ENCODE measurements at regions not wholly inside any gene's neighbourhood (a gene's known extent, or its start where the extent isn't known, plus 50 kb on each side); places are given as distances from the start of the nearest gene placed in this dataset.

- no peak overlapping the region for H3K27ac ChIP-seq (ENCODE audit: insufficient read depth, low read depth, low read length)
- DNase-seq (ENCODE audit: low read depth, low spot score) (no peak), FAIRE-seq (no peak)
- H3K27me3 ChIP-seq (ENCODE audit: control insufficient read depth in 2 of 2, insufficient read depth in 2 of 2, low read length in 2 of 2): no peaks in the 10 kb centered on the region
- no peak overlapping the region for H3K4me2 ChIP-seq (ENCODE audit: insufficient read depth, low read length)
- H3K9me1 ChIP-seq (replicated peaks; ENCODE audit: control insufficient read depth, extremely low read depth, insufficient read depth, low read length): no peaks in the 10 kb centered on the region
- H3K4me1 ChIP-seq (ENCODE audit: control insufficient read depth, extremely low read depth, insufficient read depth, low read length): no peaks in the 10 kb centered on the region
- H3K4me3 ChIP-seq (replicated peaks in 1 of 3; ENCODE audit: insufficient read depth in 1 of 3, low read depth in 1 of 3, low read length in 3 of 3): no peak overlapping the region
- H3K36me3 ChIP-seq (ENCODE audit: control insufficient read depth in 2 of 2, extremely low read depth in 1 of 2, insufficient read depth in 2 of 2, low read length in 2 of 2): no peaks in the 10 kb centered on the region
- dilution Hi-C loops (cut with MboI; ENCODE audit: extremely low pct_ligation_motif_present, low sequenced_read_pairs) (no loop called here), intact Hi-C loops (cut with micrococcal nuclease) (no loop called here)
- no peaks in the 10 kb centered on the region for H4K20me1 ChIP-seq (replicated peaks; ENCODE audit: control insufficient read depth, extremely low read depth, insufficient read depth, low read length)
- no peak overlapping the region for H3K9ac ChIP-seq (replicated peaks; ENCODE audit: extremely low read depth, insufficient read depth, low read length)
- H2AFZ ChIP-seq (ENCODE audit: low read depth, low read length): no peak overlapping the region
- ChIA-PET POLR2A (no interaction called here), CTCF (interaction anchor here (1.0 kb wide), 1 partner anchor 10 kb away, joined by 3 read pairs; no protein-coding TSS in a partner anchor)
- H3K79me2 ChIP-seq (ENCODE audit: control insufficient read depth, insufficient read depth, low read length): no peaks in the 10 kb centered on the region
- no peaks in the 10 kb centered on the region for H3K9me3 ChIP-seq (replicated peaks; ENCODE audit: control insufficient read depth, insufficient read depth, low read length)
- no TSS peak for BruUV-seq (replicated peaks)
- TF ChIP-seq GATA2 (IDR thresholded peaks at IDR 0.05; ENCODE audit: insufficient read depth, insufficient read length, low read depth, low read length): no peak
Measured at GRCh38 chr5:106646106-106646505, 1024.6 kb downstream of the EFNA5 start.

GRCh38 chr5:106640511-106640910 lies 1030.2 kb downstream of the EFNA5 start:
- H3K36me3 ChIP-seq (ENCODE audit: control insufficient read depth in 2 of 2, extremely low read depth in 1 of 2, insufficient read depth in 2 of 2, low read length in 2 of 2): no peaks in the 10 kb centered on the region
- no TSS peak for BruUV-seq (replicated peaks)
- POLR2A ChIA-PET: no interaction called here
- intact Hi-C loops (cut with micrococcal nuclease): no loop called here
- H3K27ac ChIP-seq (ENCODE audit: insufficient read depth, low read depth, low read length): no peak overlapping the region
- H3K79me2 ChIP-seq (ENCODE audit: control insufficient read depth, insufficient read depth, low read length): no peaks in the 10 kb centered on the region
- FAIRE-seq: no peak
- TF ChIP-seq POLR2AphosphoS5 (IDR thresholded peaks at IDR 0.05; ENCODE audit: insufficient read depth, low read depth, low read length): no peak
- TF ChIP-seq FOS (IDR thresholded peaks at IDR 0.05; ENCODE audit: borderline replicate concordance, insufficient read depth, low read length): no peak
- TF ChIP-seq JUN (IDR thresholded peaks at IDR 0.05; ENCODE audit: borderline replicate concordance, insufficient read depth, insufficient read length, low read depth): no peak
- TF ChIP-seq EZH2 (IDR thresholded peaks at IDR 0.05; ENCODE audit: borderline replicate concordance, low read depth, low read length, severe bottlenecking): no peak
- no peak for TF ChIP-seq GATA2 (IDR thresholded peaks at IDR 0.05; ENCODE audit: insufficient read depth, insufficient read length, low read depth, low read length)
- no peak for TF ChIP-seq POLR2A (IDR thresholded peaks at IDR 0.05; ENCODE audit: low read depth, low read length)
- TF ChIP-seq MYC (IDR thresholded peaks at IDR 0.05; ENCODE audit: low read depth, low read length): no peak
- TF ChIP-seq MAX (IDR thresholded peaks at IDR 0.05; ENCODE audit: insufficient read depth, insufficient read length): no peak
- no peak for TF ChIP-seq CTCF (IDR thresholded peaks at IDR 0.05; ENCODE audit: extremely low read depth in 1 of 2, insufficient read depth in 1 of 2, low read depth in 1 of 2, low read length in 2 of 2)
- DNase-seq (ENCODE audit: low read depth, low spot score): no peak
- H3K4me3 ChIP-seq (replicated peaks in 1 of 3; ENCODE audit: insufficient read depth in 1 of 3, low read depth in 1 of 3, low read length in 3 of 3): no peak overlapping the region
- H3K4me1 ChIP-seq (ENCODE audit: control insufficient read depth, extremely low read depth, insufficient read depth, low read length): no peaks in the 10 kb centered on the region
- no peaks in the 10 kb centered on the region for H3K9me1 ChIP-seq (replicated peaks; ENCODE audit: control insufficient read depth, extremely low read depth, insufficient read depth, low read length)
- CTCF ChIA-PET: interaction anchor here (1.3 kb wide), 1 partner anchor 9 kb away, joined by 3 read pairs; no protein-coding TSS in a partner anchor
- no peaks in the 10 kb centered on the region for H3K27me3 ChIP-seq (ENCODE audit: control insufficient read depth in 2 of 2, insufficient read depth in 2 of 2, low read length in 2 of 2)
- no peaks in the 10 kb centered on the region for H3K9me3 ChIP-seq (replicated peaks; ENCODE audit: control insufficient read depth, insufficient read depth, low read length)
- H3K9ac ChIP-seq (replicated peaks; ENCODE audit: extremely low read depth, insufficient read depth, low read length): no peak overlapping the region
- no peaks in the 10 kb centered on the region for H4K20me1 ChIP-seq (replicated peaks; ENCODE audit: control insufficient read depth, extremely low read depth, insufficient read depth, low read length)
- dilution Hi-C loops (cut with MboI; ENCODE audit: extremely low pct_ligation_motif_present, low sequenced_read_pairs): no loop called here
- no peak overlapping the region for H3K4me2 ChIP-seq (ENCODE audit: insufficient read depth, low read length)
- H2AFZ ChIP-seq (ENCODE audit: low read depth, low read length): no peak overlapping the region

Data from endothelial cell of umbilical vein (primary cell).